Stimulated activated CD8-positive, alpha-beta memory T cell treated with anti-CD3 and anti-CD28 coated beads, Interleukin-4, amount 100 ng/mL, for 48 hours (primary cell): ENCODE measurements at regions not wholly inside any gene's neighbourhood (a gene's known extent, or its start where the extent isn't known, plus 50 kb on each side); places are given as distances from the start of the nearest gene placed in this dataset.

Experiments
- DNase-seq: peaks from one replicate; pipeline ENCODE4 v3.0.0-alpha.2; 2020

DNA sequence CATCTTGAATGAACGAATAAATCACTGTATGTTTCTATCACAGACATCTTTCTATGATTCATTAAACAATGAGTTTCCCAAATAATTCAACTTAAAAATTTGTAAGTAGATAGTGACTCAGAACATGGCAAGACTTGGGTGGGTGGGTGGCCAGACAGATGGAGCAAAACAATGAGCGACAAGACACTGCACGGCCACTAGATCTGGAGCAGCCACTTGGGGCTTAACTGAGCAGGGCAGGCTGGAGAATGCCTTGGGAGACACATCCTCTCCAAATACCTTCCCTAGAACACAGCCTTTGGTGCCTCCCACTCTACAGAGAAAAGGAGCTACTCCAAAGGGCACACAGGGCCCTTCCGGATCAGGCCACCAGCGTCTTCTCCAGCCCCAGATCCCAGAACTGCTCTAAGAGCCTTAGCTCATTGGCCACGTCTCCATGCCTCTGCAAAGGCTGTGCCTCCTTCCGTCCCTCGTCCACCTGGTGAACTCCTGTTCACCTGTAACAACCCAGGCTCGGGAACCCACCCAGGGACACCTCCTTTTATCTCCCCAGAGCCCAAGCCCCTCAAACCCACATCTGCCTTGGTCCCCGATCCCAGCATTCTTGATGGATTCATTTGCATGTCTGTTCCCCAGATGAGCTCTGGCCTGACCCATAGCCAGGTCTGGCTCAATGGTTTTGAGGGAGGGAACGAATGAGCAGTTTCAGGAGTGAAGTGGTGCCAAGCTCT is 134.9 kb upstream of the IQSEC1 start:
- DNase-seq, result no peak

DNA sequence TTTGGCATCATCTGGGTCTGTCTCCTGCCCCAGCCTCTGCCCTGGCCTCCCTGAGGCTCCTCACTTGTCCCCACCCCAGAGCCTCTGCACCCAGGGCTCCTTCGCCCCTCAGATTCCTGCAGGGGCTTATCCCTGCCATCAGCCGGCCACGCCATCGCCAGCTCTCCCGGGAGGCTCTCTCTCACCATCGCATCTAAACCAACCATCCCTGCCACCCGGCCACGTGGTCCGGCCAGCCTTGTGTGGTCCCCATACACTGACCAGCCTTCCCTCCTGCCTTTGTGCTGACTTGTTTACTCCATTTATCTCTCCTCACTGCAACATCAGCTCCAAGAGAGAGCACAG is 134.3 kb upstream of the IQSEC1 start:
- DNase-seq, result no peak

DNA sequence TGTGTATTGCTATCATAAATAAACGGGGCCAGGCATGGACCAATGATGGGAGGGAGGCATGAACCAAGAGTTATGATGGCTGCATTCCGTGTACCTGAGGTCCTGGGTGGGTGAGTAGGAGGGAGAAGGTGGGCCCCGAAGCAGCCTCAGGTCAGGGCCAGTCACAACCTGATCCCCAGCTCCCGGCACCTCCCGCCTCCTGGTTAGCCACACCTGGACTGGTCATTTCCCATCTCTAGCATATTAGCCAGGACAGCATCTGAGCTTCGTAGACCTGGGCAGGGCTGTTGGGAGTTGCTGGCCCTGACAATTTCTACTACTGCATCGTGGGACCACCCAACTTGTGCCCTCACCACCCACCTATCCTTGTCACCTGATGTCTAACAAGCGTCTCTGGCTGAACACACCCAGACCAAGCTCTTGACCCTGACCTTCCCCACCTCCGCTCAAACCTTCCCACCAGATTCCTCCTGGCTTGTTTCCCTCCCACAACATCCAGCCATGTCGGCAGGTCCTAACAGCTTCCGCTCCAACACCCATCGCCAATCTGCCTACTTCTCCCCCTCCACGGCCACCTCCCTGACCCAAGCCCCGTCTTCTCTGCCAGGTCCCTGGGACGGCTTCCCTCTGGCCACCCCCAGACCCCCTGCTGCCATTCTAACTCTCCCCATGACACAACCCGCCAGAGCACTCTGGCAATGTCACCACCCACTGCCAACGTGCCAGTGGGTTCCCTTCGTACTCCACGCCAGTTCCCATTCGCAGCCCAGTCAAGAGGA is 133.8 kb upstream of the IQSEC1 start:
- DNase-seq, result no peak

DNA sequence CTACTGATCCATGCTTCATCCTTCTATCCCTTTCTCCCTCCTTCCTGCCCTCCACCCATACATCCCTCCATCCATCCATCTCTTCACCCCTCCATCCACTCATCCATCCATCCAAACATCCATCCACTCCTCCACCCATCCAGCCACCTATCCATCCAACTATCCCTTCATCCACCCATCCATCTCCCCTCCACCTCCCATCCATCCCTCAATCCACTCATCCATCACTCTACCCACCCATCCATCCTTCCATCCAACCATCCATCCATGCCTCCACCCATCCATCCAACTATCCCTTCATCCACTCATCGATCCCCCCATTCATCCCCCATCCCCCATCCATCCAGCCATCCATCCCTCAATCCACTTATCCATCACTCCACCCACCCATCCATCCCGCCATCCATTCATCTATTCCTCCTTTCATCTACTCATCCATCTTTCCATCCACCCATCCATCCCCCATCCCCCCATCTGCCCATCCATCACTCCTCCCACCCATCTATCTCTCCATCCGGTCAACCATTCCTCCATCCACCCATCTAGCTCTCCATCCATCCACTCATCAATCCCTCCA is 132.4 kb upstream of the IQSEC1 start:
- no peak for DNase-seq

DNA sequence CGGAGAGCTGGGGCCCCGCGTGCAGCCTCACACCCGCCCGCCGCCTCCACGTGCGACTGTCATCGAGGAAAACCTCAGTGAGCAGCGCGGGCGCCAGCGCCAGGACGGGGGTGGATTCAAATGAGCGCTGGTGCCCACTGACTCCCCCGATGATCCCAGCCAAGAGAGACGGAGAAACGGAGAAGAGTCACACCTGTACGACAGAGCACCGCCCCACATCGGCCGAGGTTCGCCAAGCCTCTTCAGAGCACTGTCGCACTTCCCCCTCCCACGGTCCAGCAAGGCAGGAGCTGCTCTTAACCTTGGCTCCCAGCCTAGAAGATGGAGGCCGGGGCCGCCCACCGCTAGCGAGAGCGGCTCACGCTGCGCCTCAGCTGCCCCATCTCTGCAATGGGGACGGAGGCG is 130.9 kb upstream of the IQSEC1 start:
- no peak for DNase-seq

DNA sequence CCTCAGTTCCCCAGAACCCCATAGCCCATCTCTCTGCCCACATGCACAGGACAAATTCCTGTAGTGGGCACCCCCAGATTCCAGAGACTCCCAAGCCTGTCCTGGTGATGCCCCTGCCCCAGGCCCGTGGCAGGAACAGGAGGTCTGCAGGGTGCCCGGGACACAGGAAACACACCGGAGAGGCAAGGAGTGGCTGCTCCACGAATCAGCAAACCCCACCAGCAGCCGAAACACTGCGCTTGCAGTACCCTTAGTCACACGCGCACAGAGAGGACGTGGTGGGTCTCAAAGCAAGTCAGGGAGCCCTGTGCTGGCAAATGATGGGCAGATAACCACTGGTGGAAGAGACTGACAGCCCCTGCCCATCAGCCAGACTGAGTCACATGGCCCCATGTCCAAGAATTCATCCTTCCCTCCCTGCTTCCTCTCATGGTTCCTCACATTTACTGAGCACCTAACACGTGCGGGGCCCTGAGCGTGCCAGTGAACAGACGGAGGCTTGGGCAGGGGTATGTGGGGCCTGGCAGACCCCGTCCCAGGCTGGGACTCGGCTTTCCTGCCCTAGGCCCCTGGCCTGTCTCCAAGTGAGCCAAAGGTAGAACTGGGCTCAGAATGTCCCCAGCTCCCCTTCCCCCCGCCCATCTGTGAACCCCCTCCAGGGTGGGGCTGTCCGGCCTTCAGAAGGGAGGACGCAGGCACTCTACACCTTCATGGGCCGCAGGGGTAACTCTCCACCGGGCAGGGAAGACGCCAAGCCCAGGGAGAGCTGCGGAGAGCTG is 130.4 kb upstream of the IQSEC1 start:
- DNase-seq, result no peak

DNA sequence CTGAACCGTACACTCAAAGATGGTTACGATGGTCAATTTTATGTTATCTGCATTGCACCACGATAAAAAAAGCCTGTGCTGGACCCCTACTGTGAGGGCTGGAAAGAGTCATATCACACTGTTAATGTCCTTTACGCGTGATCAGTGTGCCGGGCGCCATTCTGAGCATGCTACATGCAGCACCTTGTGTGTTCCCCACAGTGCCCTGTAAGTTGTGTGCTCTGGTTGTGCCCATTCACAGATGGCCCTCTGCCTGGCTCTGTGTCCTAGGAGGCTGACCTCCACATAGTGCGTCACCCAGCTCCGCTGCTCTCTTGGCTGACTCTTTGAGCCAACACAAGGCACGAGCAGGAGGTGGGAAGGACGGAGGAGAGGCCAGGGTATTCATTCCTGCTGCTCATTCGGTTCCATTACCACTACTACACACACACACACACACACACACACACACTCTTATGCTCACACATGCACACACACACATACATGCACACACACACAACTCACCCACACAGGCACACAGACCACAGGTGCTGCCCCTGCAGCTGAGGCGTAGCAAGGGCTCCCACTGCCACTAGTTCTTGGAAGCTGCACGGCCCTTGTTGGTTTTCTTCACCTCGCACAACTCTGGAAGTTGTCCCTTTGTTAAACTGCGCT is 129.6 kb upstream of the IQSEC1 start:
- no peak for DNase-seq

DNA sequence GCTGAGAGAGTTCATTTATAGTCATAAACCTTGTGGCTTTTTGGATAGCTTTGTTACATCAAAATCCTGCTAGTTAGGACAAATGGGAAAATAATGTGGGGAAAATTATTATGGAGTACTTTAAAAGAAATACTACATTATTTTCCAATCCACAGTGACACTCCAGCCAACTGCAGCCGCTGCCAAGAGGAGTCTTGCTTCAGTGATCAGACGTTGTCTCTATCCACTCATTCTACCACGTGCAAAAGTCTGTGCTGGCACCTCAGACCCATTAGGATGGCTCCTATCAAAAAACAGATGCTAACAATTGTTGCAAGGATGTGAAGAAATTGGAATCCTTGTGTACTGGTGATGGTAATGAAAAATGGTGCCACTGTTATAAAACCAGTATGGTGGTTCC is 128.6 kb upstream of the IQSEC1 start:
- no peak for DNase-seq

DNA sequence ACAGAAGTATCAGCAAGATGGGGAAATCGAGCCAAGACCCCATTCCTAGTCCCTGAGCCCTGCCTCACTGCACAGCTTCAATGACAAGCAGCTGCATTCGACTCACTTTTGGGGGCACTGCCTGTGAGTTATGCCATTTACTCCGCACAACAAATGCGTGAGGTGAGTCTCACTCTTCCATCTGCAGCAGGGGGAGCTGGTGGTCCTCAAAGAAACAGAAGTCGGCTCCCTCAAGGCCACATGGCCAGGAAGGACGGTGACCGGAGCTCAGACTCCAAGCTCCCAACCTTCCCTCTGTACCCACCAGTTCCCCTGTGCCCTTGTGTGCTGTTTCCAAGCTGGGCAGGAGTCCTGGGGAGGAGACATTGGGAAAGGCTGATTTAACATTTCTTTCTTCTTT is 127.7 kb upstream of the IQSEC1 start:
- no peak for DNase-seq

DNA sequence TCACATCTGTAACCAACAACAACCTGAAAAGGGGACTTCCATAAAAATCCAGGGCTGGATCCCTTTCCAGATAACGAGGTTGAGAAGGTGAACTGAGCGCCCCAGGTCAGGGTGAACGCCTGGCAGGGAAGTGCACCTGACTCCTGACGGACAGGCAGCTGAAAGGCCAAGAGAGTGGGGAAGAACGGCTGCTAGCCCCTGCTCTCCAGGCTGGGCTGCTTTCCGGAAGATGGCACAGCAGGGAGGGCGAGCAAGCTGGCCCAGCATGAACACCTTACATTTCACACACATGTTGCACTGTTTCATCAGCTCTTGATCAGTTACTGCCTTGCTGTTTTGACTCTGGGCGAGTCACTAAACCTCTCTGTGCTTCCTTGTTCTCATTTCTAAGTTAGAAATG is 127.2 kb upstream of the IQSEC1 start:
- no peak for DNase-seq

DNA sequence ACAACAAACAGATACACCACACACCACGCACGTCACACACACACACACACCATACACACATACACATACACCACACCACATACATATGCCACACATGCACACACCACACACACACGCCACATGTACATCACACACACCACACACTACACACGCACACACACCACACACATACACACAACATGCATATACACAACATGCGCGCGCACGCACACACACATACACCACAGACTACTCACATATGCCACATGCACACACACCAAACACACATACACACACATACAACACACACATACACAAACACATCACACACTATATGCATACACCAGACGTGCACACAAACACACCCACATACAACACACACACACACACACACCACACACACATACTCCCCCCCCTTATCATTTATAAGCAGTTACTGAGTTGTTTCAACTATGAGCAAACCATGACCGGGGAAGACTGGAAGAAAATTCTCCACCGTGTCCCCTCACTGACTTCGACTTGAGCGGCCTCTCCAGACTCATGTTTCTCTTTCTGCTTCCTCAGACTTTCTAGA is 126.7 kb upstream of the IQSEC1 start:
- DNase-seq, result no peak

DNA sequence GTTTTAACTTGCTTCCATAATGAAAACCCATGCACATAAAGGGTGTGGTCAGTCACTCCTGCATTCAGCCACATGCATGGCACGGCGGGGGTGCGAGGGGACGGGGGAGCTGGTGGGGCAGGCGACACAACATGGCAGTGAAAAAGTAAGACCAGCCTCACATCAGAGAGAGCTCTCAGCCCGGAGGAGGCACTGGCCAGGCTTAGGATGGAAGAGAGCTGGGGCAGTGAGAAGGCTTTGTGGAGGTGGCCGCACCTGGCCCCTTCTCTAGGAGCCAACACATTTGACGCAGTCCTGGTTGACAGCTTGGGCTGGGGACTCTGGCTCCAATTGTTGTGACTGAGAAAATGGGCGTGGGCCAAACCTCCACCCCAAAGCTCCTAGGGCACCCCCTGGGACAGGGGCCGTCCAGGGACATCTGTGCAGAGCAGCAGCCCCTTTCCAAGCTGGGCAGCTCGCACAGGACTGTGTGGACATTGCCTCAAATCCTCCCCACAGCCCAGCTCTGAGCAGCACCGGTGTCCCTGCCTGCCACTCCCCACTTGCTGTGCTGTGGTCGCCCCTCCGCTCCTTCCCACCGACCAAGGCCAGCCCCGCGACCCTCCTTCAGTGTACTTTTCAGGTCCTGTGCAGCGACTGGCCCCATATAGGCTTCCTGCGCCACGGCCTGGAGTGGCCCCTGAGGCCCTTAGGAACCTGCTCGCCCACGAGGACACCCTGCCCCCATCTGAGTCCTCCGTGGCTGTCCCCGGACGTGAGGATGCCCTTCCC is 126.0 kb upstream of the IQSEC1 start:
- DNase-seq, result no peak

DNA sequence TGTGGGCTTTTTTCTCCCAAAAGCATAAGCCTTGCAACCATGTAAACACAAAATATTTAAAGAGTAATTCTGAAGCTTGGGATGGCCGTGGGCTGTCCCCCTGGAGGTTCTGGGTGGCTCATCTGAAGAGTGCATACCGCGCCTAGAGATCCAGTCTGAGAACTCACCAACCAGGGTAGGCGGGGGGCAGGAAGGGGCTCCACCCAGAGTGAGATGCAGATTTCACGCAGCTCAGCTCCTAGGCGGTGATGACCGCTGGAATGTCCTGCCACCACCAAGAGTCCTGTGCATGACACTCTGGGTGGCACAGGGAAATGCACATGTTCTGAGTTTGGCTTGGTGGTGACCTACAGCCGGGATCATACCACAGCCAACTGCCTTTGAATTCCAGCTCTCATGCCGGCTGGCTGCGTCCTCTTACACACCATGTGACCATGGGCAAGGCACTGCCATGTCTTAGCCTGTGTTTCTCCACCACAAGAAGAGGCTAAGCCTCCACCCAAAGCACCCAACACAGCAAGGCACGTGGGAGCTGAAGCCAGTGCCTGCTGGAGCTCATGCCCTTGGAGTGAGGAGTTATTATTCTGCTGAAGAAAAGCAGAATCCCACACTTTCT is 125.1 kb upstream of the IQSEC1 start:
- DNase-seq, result no peak

DNA sequence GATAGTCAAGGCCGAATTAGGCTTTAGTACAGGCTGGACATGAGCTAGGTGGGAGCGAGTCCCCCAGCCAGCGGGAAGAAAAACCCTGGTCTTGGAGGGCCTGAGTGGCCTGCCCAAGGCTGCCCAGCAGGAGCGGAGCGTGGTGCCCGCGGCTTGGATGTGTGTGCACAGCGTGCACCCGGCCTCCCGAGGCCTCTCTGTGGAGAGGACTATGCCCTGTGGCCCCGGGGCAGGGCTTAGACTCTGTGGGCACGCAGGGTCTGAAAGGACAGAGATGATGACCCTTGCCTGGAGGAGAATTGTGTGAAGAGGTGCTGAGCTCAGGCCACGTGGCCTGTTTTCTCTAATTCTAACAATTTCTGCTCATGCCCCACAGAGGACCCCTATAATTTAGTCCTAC is 124.6 kb upstream of the IQSEC1 start:
- DNase-seq, result no peak

DNA sequence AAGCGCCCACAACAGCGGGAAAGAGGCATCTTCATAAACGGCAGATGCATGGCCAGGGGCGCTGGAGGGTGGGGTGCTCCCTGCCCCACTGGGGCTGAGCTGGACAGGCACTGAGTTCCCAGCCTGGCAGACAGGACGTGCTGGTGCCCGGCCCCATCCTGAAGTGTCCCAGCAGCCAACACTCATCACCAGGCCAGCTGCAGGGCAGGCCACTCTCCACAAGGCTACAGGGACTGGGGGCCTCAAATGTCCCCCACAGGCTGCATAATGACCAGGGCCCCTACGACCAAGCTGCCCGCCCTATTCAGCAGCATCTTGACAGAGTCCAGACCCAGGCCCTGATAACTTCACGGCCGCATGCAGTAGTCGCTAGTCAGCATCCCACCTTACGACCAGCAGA is 124.1 kb upstream of the IQSEC1 start:
- DNase-seq, result no peak

DNA sequence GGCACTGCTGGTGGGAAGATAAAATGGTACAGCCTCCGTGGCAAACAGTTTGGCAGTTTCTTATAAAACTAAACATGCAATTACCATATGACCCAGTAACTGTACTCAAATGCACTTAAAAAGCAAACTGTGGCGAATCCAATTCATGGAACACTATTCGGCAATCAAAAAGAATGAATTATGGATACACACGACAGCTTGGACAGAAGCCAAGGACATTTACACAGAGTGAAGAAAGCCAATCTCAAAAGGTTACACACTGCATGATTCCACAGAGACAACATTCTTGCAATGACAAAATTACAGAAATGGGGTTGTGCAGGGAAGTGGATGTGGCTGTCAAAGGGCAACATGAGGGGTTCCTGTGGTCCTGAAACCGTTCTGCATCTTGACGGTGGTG is 122.1 kb upstream of the IQSEC1 start:
- DNase-seq, result no peak

DNA sequence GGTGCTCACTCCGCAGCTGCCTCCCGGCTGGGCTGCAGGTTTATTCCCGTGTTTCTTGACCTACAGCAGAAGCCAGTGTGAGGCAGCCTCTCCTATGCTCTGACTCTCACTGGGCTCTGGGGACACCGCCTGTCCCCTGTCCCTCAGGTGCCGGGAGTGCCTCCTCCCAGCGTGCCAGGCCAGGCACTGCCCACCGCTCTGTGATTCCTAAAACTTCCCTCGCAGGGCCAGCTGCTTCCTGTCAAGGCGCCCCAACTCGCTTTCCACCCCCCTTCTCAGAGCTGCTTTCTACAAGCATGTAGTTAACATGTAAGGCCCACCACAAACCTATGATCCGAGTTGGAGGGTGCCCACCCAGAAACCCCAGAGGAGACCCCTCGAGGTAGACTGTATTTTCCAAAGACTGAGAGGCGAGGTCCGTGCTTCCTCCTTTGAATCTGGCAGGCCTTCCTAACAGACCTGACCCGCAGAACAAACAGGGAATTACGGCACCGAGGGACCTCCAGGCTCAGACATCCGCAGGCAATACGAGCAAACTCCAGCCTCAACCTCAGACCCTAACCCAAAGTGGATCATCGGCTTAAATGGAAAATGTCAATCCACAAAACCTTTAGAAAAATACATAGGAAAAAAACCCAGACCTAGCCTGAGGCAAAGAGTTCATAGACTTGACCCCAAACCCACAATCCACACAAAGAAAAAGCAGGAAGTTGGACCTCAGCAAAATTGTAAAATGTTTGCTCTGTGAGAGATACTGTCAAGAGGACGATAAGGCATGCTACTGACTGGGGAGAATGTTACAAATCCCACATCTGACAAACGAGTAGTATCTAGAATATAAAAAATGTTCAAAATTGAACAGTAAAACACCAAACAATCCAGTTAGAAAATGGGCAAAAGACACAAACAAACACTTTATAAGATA is 121.3 kb upstream of the IQSEC1 start:
- no peak for DNase-seq

DNA sequence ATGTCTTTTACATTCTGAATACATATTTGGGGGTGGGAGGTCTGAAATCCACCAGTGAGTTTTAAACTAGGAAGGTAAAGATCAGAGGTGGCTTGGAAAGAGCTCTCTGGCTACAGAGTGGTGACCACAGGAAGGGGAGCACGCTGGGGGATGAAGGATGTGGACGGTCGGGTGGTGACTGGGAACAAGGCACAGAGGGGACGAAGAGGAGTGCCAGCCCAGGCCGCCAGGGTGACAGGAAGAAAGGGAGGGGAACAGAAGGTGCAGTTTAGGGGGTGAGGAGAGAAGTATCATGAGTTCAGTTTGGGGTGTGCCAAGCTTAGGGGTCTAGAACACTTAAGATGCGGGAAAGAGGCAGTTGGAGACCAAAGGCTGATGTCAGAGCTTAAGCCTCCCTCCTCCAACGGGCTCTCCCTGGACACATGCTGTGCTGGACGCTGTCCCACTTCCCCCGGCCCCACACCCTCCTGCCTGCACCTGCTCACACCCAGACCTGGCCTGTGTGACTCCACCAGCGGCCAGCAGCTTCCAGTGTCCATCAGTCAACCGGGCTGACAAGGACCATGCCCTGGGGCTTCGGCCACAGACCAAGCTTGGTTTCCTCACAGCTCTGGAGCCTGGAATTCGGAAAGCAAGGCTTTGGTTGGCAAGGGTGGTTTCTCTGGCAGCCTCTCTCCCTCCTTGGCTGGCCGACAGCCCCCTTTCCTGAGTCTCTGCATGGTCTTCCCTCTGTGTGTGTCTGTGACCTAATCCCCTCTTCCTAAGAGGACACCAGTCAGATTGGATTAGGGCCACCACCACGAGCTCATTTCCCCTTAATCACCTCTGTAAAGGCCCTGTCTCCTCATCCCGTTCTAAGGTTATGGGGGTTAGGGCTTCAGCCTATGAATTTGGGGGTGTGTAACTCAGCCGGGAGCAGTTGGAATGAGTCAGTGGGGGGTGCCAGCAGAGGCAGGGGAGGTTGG is 120.4 kb upstream of the IQSEC1 start:
- no peak for DNase-seq
